IPS-20b (cell line): ENCODE measurements at regions not wholly inside any gene's neighbourhood (a gene's known extent, or its start where the extent isn't known, plus 50 kb on each side); places are given as distances from the start of the nearest gene placed in this dataset.

Experiments
- H3K27ac ChIP-seq: one replicate; pipeline ENCODE4 v1.5.1; 2013; ENCODE audit warnings: low read length
- H3K27me3 ChIP-seq: 2 replicates; pipeline ENCODE4 v1.6.1; 2013; ENCODE audit warnings: mild to moderate bottlenecking, low read length, inconsistent platforms; ENCODE audit not compliant: insufficient read depth
- H3K36me3 ChIP-seq: 2 replicates; pipeline ENCODE4 v1.6.1; 2013; ENCODE audit warnings: low read depth, mild to moderate bottlenecking, inconsistent platforms, low read length, moderate library complexity; ENCODE audit not compliant: insufficient read depth
- H3K4me1 ChIP-seq: 2 replicates; pipeline ENCODE4 v1.6.1; 2013; ENCODE audit warnings: mild to moderate bottlenecking, control low read depth, inconsistent platforms, low read length, moderate library complexity; ENCODE audit not compliant: insufficient read depth
- H3K4me3 ChIP-seq: 2 replicates; pipeline ENCODE4 v1.5.1; 2013; ENCODE audit warnings: mild to moderate bottlenecking, low read length, inconsistent platforms
- H3K9ac ChIP-seq: 2 replicates; pipeline ENCODE4 v1.6.1; 2013; ENCODE audit warnings: low read depth, mild to moderate bottlenecking, inconsistent platforms, low read length, moderate library complexity
- H3K9me3 ChIP-seq: 2 replicates; pipeline ENCODE4 v1.6.1; 2013; ENCODE audit warnings: mild to moderate bottlenecking, low read depth, low read length, inconsistent platforms; ENCODE audit not compliant: insufficient read depth

DNA sequence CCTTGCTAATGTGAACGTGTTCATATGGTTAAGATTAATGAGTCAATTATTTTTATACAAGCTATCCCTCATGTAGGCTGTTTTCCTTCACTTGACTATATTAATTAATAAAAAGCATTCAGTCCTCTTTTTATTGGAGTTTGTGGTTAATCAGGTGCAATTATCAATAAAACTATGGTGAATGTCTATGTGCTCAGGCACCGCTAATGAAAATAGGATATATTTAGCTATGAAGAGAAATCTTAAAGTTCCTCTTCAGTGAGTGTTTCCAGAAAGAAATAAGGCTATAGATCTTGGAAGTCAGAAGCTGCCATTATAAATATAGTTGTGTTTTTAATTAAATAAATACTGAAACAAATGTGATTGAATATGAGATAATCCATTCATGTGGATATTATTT, 422.1 kb downstream of the DMAC1 start:
- H3K4me1 ChIP-seq, result no peaks in the 10 kb centered on the region
- H3K9me3 ChIP-seq, result no peaks in the 10 kb centered on the region; the same call in 1 of the 2 replicates

DNA sequence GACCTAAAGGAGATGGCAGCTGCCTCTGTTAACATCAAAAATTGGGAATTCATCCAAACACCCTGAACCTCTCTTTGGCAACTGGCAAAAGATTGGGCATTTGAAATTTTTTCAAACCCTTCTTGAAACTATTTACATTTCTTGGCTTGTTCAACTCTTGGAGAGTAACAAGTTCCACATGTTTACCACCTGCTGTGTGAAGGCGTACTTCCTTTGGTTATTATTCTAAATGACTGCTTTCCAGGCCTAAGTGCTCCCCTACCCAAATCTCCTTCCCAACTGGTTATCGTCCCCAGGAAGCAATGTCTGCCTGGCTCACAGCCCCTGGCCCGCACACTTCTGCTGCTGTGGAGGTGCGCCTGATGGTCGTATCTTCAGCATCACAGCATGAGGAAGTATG, 422.7 kb downstream of the DMAC1 start:
- Histone ChIP-seq H3K9me3 (no peaks in the 10 kb centered on the region; the same call in 1 of the 2 replicates), H3K4me3 (no peak overlapping the region), H3K4me1 (no peaks in the 10 kb centered on the region), H3K9ac (no peak overlapping the region), H3K27ac (no peak overlapping the region), H3K27me3 (no peaks in the 10 kb centered on the region), H3K36me3 (no peaks in the 10 kb centered on the region)

More for the DNA sequence above, 422.1 kb downstream of the DMAC1 start:
- no peaks in the 10 kb centered on the region for H3K36me3 ChIP-seq
- no peak overlapping the region for H3K27ac ChIP-seq
- no peak overlapping the region for H3K4me3 ChIP-seq
- no peak overlapping the region for H3K9ac ChIP-seq
- H3K27me3 ChIP-seq, result no peaks in the 10 kb centered on the region

DNA sequence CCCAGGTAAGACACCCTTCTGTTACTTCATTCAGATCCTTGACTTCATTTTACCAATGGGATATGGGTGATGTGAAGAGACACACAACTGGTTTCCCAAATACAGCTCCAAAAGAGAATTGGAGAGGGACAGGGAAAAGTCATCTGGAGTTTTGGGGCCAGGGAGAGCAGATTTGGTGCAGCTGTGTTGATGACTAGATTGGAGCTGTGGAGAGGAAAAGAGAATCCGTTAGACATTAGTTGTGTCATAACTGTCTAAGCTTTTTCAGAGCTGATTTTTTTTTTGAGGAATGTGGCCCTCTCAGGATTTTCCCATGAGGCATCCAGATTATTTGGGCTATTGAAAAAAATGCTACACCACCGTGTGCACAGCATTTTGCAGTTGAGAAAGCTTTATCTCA, 423.4 kb downstream of the DMAC1 start:
- Histone ChIP-seq H3K9ac (no peak overlapping the region), H3K36me3 (no peaks in the 10 kb centered on the region), H3K9me3 (no peaks in the 10 kb centered on the region; the same call in 1 of the 2 replicates), H3K27ac (no peak overlapping the region), H3K4me1 (no peaks in the 10 kb centered on the region), H3K27me3 (no peaks in the 10 kb centered on the region), H3K4me3 (no peak overlapping the region)

DNA sequence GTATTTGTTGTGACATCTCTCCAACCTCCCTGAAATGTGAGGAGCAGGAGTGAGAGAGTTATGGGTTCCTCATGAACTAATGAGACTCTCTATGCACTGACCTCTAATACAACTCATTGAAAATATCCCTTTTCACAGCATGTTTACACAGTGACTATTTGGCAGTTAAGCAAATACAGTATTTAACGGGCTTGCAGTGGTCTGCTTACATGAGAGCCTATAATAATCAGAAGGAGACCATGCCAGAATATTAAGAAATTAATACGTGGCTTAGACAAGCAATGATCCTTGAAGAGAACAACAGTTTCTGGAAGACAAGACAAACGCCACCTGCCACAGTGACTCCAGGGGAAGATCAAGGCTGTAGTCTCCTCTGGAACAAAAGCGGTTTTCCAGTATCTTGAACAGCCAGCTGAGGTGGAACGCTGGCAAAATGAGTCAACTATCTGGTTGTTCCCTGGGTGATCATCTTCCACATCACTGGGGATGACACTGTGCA, 424.5 kb downstream of the DMAC1 start:
- no peak overlapping the region for H3K4me3 ChIP-seq
- no peak overlapping the region for H3K27ac ChIP-seq
- no peak overlapping the region for H3K9ac ChIP-seq
- no peaks in the 10 kb centered on the region for H3K36me3 ChIP-seq
- H3K4me1 ChIP-seq, result no peaks in the 10 kb centered on the region
- no peaks in the 10 kb centered on the region for H3K27me3 ChIP-seq
- H3K9me3 ChIP-seq, result no peaks in the 10 kb centered on the region; the same call in 1 of the 2 replicates

DNA sequence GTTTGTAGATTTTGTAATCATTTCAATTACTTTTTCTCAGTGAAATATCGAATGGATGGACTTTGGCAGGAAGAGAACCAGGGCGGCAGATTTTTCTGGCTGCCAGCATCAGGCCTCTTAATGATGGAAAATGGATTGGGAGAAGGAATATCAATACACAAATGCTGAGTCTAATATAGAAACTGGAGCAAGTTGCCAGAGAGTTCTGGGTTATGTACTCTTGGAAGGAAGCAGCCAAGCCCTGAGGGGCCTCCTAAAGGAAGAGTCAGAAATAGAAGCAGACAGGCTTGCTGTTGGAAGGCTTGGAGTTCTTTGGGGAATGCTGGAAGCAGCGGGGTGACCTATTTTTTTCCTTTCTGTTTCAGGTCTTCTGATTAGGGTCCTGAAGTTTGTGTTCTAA, 428.6 kb downstream of the DMAC1 start:
- no peaks in the 10 kb centered on the region for H3K4me1 ChIP-seq
- no peaks in the 10 kb centered on the region for H3K9me3 ChIP-seq
- no peaks in the 10 kb centered on the region for H3K27me3 ChIP-seq
- H3K4me3 ChIP-seq, result no peak overlapping the region
- no peak overlapping the region for H3K27ac ChIP-seq
- no peak overlapping the region for H3K9ac ChIP-seq
- no peaks in the 10 kb centered on the region for H3K36me3 ChIP-seq

DNA sequence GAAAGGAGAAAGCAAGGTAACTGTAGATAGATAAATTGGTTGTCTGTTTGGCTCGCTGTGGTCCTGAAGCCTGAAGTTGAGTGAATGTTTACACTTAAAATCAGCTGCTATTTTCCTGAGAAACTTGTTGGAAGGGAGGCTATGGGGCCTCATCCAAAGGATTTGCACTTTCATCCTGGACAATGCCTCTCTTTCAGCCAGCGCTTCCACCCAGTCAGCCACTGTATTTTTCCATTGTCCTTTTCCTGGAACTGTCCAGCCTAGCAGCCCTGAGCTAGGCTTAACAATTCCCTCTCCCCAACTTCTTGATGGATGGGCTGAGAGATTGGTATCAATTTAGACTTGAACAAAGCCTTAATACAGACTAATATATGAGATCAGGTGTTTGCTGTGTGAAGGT, 429.2 kb downstream of the DMAC1 start:
- no peaks in the 10 kb centered on the region for H3K9me3 ChIP-seq
- no peaks in the 10 kb centered on the region for H3K36me3 ChIP-seq
- no peak overlapping the region for H3K27ac ChIP-seq
- no peaks in the 10 kb centered on the region for H3K27me3 ChIP-seq
- no peaks in the 10 kb centered on the region for H3K4me1 ChIP-seq
- no peak overlapping the region for H3K4me3 ChIP-seq
- H3K9ac ChIP-seq, result no peak overlapping the region

DNA sequence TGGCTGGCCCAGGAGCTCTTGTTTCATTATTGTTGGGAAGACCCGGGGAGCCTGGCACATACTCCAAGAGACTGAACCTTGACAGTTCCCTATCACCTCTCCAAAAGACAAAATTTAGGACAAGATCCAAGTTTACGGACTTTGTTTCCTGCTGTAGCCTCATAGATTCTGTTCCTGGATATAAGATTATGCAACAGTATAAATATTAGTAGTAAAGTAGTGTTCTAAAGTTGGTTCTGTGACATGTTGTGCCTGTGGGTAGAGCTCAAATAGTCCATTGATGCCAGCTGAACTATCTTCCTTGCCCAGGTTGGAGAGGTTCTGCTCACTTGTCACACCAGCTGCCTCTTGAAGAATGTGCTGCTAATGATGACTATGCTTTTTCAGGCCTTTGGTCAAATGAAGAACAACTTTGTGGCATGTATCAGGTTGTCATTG, 430.2 kb downstream of the DMAC1 start:
- Histone ChIP-seq H3K36me3 (no peaks in the 10 kb centered on the region), H3K27ac (no peak overlapping the region), H3K9me3 (no peaks in the 10 kb centered on the region), H3K4me1 (peaks cover 2% of the 10 kb centered on the region; the same call in 1 of the 2 replicates), H3K4me3 (no peak overlapping the region), H3K9ac (no peak overlapping the region), H3K27me3 (no peaks in the 10 kb centered on the region)

DNA sequence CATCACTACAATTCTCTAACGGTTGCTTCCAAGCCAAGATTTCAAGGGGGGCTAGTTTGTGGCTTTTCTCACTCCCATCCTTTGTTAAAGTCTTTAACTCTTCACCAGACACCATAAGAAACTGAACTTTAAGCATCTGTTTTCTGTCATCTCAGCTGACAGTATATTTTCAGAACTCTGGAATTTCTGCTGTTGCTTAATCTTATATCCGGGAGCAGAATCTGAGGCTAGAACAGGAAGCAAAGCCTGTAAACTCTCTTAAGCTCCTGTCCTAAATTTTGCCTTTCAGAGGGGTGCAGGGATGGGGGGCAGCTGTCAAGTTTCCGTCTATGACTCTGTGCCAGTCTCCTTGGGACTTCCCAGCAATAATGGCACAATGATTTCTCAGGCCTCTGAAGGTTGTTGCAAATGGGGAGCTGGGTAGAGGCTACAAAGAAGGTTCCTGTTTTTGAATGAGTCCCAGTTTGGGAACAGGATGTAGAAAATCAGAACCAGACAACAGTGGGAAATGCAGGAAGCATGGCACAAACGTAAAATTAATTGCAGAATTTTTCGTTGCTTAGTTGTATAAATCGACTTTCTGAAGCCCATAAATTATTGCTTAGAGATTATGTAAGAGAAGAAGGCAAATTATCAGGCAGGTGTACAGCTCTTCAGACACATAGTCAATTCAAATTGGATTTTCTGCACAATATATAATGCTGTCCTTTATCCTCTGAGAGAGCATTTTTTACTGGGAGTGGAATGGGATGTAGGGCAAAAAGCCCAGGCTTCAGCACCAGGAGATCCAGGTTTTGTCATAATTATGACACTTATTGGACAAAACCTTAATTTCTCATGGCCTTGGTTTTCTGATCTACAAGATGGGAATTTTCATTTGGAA, 430.9 kb downstream of the DMAC1 start:
- H3K27me3 ChIP-seq, result no peaks in the 10 kb centered on the region
- no peaks in the 10 kb centered on the region for H3K36me3 ChIP-seq
- peaks cover 3% of the 10 kb centered on the region; the same call in 1 of the 2 replicates for H3K4me1 ChIP-seq
- H3K9me3 ChIP-seq, result no peaks in the 10 kb centered on the region
- H3K27ac ChIP-seq, result no peak overlapping the region
- H3K4me3 ChIP-seq, result no peak overlapping the region
- no peak overlapping the region for H3K9ac ChIP-seq

DNA sequence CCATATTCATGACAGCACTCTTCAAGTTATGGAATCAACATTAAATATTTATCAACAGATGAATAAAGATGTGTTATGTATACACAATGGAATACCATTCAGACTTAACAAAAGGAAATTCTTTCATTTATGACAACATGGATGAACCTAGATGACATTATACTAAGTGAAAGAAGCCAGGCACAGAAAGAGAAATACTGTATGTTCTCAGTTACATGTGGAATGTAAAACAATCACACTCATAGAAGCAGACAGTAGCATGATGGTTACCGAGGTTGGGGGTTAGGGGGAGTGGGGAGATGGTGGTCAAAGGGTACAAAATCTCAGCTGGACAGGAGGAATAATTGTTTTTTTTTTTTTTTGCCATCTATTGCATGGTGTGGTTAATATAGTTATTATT, 431.9 kb downstream of the DMAC1 start:
- H3K27me3 ChIP-seq, result no peaks in the 10 kb centered on the region
- H3K4me1 ChIP-seq, result peaks cover 3% of the 10 kb centered on the region; the same call in 1 of the 2 replicates
- no peak overlapping the region for H3K4me3 ChIP-seq
- H3K9me3 ChIP-seq, result no peaks in the 10 kb centered on the region
- H3K36me3 ChIP-seq, result no peaks in the 10 kb centered on the region
- H3K27ac ChIP-seq, result no peak overlapping the region
- no peak overlapping the region for H3K9ac ChIP-seq

DNA sequence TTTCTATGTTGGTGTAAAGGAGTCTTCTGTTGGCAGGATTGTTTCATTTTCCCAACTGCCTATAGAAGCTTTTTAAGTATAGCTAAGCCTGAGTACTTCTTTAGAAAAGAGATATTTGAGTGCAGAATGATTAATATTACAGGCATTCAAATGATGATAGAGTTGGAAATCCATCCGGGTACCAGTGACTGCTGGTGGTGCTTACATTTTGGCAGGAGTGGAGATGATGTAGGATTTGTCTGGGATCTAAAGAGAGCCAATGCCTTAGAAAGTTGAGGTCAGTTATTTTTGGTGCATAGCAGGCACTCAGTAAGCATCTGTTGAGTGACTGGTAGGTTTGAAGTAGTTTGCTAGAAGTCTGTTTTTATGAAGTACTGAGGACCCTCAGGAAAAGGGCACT, 433.5 kb downstream of the DMAC1 start:
- Histone ChIP-seq H3K4me1 (peaks cover 3% of the 10 kb centered on the region; the same call in 1 of the 2 replicates), H3K27me3 (no peaks in the 10 kb centered on the region), H3K9ac (no peak overlapping the region), H3K4me3 (no peak overlapping the region), H3K36me3 (no peaks in the 10 kb centered on the region), H3K27ac (no peak overlapping the region), H3K9me3 (no peaks in the 10 kb centered on the region)

DNA sequence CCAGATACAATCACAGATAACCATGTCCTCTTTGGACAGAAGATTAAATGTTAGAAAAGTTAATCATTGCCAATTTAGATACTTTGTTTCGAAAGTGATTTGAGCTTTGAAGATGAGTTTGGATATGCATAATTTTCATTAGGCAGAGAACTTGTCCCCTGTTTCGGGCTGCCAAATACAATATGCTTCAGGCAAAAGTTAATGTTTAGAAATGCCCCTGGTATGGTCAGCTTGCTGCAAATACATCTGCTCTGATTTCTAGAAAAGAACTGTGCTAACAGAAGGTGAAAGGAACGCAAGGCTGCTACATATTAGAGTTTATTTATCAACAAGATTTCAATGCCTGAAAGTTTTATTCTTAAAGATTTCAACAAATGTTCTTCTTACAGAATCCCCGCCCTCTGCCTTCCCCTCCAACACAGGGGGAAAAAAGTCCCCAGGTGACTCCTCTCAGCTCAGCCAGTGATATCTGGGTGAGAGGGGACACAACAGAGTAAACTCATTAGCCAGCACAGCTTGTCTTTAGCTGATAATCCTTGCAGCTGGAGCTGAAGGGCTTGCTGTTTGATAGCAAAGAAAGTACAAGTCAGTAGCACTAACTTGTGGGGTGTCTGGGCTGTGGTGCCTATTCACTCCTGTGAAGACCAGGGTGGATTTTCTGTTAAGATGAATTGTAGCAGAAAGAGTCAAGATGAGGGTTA, 435.7 kb downstream of the DMAC1 start:
- Histone ChIP-seq H3K9ac (no peak overlapping the region), H3K27me3 (no peaks in the 10 kb centered on the region), H3K9me3 (no peaks in the 10 kb centered on the region), H3K4me1 (peaks cover 3% of the 10 kb centered on the region; the same call in 1 of the 2 replicates), H3K27ac (no peak overlapping the region), H3K4me3 (no peak overlapping the region), H3K36me3 (no peaks in the 10 kb centered on the region)
